Stimulated activated CD4-positive, alpha-beta T cell treated with anti-CD3 and anti-CD28 coated beads, Interleukin-2, amount 100 ng/mL, for 24 hours (primary cell): ENCODE measurements at regions not wholly inside any gene's neighbourhood (a gene's known extent, or its start where the extent isn't known, plus 50 kb on each side); places are given as distances from the start of the nearest gene placed in this dataset.

Experiments
- DNase-seq, 2 donors: peaks; one replicate each; pipeline ENCODE4 v3.0.0-alpha.2; 2020

DNA sequence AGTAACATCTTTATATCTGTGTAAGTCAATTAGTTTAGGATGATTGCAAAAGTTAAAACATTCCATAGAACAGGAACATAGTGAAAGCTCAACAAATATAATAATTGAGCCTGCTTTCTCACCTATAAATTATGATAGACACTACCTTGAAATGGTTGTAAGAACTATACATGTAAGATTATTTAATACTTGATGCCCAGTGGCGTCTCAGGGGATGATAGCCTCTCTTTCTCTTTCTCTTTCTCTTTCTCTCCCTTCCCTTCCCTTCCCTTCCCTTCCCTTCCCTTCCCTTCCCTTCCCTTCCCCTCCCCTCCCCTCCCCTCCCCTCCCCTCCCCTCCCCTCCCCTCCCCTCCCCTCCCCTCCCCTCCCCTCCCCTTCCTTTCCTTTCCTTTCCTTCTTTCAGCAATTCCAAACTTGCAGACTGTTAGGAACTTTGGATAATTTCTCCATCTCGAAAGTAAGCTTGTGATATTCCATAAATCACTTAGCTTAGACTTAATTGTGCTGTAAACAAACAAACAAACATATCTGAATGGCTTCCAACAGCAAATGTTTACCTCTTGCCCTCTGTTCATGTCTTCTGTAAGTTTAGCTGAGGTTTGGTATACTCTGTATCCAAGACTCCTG, 1102.7 kb downstream of the TSN start:
- DNase-seq, result no peak

DNA sequence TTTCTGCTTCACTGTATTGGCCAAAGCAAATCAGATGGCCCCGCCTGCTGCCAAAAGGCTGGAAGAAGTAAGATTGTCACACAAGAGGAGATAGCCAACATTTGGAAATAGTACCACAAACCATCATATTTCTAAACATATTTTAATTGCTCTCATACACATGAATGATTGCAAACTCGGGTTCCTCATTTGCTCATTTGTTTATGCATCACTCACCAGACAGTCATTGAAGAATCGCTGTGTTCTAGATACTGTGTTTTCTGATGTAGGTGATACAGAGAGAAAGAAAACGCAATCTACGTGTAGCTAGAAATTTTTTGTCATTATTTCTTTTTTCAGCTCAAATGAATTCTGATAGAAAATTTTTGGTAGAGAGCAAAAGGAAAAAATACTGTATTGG, 1103.4 kb downstream of the TSN start:
- DNase-seq, result no peak

DNA sequence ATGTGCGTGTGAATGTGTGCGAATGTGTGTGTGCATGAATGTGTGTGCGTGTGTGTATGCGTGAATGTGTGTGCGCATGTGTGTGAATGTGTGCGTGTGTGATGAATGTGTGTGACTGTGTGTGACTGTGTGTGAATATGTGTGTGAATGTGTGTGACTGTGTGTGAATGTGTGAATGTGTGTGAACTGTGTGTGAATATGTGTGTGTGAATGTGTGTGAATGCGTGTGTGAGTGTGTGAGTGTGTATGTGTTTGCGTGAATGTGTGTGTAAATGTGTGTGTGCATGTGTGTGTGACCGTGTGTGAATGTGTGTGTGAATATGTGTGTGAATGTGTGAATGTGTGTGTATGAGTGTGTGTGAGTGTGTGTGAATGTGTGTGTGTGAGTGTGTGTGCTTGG, 1103.8 kb downstream of the TSN start:
- DNase-seq, result no peak

DNA sequence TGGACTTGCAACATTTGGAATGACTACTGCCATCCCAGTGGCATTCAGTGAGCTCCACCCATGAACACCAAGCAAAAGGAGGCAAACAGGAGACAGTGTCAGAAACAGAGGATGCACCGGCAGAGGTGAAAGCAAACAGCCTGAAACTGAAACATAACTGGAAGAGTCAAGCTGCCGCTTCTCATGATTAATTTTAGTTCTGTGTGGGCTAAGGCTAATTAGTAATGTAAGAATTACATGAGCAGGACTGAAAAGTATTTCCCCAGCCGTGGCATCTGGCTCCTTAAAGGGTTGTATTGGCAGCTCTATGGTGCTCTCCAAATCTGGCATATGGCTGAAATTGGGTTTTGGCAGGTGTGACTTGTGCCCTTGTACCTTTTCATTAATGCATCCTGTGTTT, 1108.1 kb downstream of the TSN start:
- DNase-seq, result no peak

DNA sequence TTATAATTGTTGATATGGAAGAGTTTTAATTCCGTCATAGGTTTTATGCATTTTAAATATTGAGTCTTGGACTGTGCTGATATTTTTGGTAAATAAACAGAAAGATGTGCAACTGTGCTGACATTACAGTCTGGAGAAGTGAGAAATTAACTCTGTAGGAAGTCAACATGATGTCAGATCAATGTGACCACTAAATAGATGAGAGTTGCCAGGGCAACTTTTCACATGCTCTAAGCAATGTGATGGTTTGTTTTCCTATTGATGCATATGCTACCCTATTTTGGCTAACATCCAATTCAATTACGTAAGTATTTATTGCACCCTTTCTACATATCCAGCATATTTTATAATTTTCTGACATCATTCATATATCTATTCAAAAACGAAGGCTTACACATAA, 1109.3 kb downstream of the TSN start:
- DNase-seq, result no peak

DNA sequence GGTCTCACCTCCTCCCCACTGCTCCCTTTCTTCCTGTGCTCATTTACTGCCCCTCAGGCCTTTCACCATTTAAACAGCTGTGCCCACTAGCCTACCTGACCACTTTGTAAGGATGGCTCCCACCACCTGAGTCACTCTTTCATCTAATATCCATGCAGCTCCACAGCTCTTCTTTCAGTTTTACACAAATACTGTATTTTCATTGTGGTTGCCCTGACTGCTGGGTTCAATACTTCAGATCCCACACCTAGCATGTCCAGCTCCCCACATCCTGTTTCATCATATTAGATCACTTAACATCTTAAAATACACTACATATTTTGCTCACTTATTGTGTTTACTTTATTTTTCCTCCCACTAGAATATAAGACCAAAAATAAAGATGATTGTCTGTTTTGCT, 1110.6 kb downstream of the TSN start:
- DNase-seq, result no peak

DNA sequence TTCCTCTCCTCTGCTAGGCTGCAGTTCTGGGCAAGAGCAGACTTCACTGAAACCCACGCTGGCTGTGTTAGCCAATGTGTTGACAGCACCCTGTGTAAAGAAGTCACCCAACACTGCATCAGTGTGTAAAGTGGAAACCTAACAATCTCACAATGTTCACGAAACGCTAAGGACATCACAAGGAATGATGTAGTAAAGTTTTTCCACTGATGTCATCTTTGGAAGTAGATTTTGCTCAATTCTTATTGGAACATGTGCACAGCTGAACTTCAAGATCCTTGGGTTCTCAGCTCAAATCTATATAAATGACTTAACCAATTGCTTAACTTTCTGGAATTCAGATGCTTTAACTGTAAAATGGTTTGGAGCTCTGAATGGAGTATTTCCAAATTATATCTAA, 1112.5 kb downstream of the TSN start:
- DNase-seq, result no peak

DNA sequence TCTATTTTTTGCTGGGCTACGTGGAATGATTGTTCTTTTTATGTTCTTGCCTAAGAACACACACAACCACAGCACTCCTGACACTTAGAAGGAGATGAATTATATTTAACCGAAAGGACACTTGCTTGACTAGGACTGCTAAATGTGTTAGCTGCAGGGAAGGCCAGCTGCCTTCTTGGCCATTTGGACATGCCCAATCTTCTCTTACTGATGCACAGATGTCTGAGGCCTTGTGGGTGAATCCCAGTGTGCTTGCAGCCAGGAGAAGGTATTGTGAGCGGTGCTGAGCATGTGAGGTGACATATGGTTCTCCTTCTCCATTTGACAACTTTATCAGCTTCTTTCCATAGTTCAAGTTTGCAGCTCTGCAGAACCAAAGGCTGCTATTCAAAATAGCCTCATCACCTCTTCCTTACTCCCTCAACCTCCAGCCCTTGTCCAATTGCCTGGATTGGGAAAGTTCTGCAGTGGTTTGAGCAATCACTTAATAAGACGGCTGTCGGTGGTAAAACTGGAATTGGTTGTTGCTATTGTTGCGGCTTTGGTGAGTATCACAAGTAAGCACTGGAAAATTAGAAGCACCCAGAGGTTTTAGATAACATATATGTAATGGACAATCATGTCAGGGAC, 1113.3 kb downstream of the TSN start:
- no peak for DNase-seq

DNA sequence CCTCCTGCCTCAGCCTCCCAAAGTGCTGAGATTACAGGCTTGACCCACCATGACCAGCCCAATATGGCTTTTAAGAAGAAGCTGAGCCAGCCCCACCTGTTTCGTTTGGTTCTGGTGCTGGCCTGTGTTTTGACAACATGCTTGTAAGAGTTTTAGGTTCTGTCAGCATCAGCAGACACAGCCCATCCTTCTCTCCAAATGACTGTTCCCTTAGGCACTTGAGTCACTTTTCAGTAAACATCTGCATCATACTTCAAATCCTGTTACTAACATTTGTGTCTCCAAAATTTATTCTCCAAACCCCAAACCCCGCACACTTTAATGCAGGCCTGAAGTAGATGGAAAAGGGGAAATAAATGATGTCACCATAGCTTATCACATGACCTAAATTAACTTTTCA, 1118.5 kb downstream of the TSN start:
- no peak for DNase-seq

DNA sequence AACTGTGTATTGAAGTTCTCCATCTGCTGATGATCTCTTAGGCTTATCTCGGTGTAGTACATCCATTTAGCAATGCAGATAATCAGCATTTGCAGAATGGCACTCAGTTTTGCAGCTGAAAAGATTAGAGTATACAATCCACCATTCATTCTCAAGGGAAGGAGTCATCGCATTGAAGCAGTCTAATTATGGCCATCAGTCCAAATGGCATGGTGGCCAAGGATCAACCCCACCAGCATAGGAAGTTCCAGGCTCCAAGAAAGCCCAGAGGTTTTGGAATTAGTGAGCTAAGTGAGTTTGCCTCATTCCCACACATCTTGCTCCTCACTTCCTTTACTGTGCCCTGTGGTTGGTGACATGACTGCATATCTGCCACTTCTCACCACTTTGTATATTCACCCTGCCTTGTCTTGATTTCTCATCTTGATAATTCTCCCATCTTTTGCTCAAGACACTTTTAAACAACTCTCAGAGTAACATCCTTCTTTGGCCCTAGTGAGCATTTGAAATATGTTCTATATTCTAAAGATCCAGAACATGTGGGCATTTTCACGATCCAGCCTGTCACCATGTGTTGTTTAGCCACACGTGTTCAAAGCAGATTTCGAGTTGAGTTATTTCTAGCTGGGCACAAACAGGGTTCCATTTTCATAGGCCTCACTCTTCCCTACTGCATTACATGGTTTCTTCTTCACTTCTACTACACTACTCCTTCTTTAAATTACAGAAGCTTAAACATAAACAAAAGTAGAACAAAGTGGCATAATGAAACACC, 1119.8 kb downstream of the TSN start:
- DNase-seq, result no peak

DNA sequence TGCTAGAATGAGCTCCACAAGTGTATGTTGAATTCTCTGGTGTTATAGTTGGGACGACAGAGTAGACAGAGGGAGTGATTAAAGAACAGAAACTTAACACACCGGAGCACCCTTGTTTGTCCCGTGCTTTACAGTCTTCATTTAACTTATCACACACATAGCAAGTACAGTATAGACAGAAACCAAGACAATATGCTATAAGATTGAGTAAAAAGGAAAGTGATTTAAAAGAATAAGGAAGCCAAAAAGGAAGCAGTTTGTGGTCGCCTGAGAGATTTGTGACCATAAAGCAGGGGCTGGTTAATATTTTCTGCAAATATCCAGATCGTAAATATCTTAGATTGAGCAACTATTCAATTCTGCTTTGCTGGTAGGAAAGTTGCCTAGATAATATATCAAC, 1128.4 kb downstream of the TSN start:
- DNase-seq, result no peak

DNA sequence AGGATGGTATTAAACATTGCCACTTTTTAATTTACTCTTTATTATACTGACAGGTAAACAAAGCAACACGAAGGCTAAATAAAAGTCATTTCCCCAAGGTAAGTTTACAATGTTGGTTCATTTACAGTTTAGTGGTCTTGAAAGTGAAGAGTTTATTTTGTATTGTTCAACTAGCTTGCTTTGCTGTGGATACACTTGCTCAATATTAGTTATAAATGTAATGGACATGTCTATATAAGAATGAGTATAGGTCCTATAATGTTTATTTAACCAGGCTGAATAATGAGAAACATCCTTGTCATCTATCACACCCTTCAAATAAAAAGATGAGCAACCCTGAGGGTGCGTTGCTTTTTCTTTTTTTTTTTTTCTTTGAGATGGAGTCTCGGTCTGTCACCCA, 1129.4 kb downstream of the TSN start:
- DNase-seq, result no peak

DNA sequence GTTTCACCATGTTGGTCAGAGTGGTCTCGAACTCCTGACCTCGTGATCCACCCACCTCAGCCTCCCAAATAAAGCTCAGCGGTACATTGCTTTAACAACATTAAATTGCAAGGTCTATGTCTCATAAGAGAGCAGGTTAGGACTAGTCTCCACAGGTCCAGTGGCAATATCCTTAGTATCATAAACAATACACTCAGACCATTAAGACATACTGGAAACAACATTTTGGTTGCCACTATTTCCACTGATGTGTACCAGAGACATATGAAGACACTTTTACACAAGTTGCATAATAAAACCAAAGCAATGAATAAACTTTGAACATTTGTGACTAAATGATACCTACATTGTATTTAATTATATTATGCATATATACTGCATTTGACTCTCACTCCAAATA, 1130.0 kb downstream of the TSN start:
- no peak for DNase-seq

DNA sequence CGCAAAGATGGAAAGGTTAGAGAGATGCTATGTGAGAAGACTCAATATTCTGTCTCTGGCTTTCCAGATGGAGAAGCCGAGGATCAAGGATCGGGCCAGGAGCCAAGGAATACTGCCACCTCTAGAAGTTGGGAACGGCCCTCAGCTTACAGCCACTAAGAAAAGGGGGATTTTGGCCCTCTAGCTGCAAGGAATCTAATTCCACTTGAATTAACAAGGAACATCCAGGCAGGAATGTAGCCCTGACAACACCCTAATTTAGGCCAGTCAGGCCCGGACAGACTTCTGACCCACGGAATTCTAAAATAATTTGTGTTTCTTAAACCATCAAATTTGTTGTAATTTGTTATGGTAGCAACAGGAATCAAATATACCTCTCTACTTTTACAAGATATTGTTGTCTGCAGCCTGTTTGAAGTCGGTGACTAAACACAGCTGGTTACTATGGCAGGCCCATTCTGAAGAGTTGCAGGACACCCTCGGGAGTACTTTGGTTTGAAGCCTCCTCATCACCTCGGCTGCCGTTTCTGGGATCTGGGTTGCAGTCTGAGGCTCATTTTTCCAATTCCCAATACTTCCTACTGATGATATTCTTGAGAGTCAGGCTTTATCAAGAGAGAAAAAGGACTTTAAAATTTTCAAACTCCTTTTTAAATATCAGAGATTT, 1131.2 kb downstream of the TSN start:
- DNase-seq, result no peak

DNA sequence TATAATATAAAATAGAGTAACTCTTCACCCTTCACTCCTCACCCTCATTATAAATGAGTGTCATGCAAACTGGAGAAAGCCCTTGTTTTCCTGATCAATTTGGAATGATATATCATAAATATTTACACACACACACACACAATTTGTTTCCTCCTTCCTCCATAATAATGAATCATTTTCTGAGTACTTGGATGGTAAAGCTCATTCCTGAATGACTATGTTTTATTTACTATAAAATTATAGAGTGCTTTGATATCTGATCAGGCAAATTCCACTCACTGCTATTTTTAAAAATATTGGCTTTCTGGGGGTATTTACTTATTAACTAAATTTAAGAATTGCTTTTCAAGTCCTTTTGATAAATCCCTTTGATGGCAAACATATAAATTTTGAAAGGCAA, 1125.5 kb upstream of the CNTNAP5 start:
- DNase-seq, result no peak

DNA sequence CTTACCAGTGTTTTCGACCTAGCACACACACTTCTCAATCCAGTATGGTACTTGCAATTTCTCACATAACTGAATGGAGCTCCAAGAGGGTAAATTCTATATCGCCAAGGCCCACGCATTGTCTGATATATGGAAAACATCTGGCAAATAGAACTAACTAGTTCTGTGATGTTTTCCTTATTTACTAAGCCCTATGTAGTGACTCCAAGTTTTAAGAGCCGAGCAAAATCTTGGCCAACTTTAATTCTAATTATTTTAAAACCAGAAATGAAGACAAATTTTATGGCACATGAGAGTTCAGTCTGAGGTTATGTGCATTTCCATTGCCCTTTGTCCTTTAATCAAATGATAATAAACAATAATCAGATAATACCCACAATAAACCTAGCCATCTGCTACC, 1119.7 kb upstream of the CNTNAP5 start:
- DNase-seq, result no peak

DNA sequence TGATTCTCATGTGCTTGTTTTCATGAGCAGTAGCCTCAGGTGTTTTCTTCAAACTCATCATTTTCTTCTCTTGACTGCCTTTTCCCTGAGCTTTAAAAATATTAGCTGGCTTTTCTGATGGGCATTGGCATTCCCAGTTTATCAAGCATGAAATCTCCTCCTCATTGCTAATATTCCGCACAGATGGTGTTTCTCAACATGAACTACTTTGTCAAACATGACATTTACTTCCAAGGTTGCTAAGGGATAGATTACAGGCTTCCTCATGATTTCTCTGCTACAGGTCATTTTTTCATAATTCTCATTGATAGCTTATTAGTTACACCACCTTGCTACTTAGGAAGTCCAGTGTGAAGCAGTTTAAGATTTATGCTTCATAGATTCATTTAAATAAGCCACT, 1116.9 kb upstream of the CNTNAP5 start:
- no peak for DNase-seq

DNA sequence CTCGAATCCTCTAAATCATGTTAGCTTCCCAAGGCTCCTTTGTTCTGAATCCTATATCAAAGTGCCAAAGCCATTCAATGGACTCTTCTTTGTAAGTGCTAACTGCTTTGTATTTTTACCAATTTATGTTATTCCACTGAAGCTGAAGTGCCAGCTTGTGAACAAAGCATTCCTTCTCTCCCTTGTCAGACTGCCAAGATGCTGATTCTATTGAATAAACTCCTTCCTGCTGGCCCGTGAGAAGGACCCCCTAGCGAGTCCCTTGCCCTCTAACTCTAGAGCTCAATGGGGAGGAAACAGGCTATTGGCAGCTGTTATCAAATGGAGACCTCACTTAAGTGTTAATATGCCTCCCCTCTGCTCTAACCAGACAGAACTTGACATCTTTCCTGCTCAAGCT, 1097.9 kb upstream of the CNTNAP5 start:
- DNase-seq, result no peak

DNA sequence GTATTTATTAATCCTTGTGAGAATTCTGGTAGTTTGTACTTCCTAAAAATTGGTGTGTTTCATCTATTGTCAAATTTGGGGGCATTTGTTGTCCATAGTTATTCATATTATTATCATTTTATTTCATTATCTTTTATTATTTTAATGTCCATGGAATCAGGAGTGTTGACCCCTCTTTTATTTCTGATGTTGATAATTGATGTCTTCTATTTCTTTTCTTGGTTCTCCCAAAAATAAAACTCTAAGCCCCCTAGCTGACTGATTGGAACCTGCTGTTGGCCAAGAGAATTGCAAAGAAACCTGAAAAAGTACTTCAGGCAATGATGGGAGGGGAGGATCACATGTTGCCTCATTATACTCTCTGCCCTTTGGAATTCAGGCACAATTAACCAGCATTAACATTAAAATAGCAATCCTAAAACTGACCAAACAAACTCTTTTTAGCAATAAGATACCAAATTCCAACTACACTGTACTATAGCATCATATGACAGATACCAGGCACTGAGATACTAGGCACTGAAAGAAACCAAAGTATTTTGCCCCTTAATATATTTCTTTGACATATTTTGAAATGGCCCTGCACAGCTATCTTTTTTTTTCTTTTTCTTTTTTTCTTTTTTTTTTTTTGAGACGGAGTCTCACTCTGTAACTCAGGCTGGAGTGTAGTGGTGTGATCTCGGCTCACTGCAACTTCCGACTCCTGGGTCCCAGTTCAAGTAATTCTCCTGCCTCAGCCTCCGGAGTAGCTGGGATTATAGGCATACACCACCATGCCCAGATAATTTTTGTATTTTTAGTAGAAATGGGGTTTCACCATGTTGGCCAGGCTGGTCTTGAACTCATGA, 1097.2 kb upstream of the CNTNAP5 start:
- no peak for DNase-seq

DNA sequence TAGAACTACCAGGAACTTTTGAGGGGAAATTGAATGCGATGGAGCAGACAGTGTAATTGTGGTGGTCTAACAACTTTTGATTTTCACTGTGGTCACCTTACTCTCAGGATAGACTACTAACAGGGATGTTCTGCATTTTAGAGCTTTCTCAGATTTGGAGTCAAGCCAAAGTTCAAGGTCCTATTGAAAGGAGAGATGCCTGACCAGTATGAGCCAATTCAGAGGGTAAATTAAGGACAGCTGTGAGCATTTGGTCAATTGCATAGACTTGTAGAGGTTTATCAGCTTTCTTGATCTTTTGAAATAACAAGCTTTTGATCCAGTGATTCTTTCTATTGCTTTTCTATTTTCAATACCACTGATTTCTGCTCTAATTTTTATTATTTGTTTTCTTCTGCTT, 1095.7 kb upstream of the CNTNAP5 start:
- no peak for DNase-seq

DNA sequence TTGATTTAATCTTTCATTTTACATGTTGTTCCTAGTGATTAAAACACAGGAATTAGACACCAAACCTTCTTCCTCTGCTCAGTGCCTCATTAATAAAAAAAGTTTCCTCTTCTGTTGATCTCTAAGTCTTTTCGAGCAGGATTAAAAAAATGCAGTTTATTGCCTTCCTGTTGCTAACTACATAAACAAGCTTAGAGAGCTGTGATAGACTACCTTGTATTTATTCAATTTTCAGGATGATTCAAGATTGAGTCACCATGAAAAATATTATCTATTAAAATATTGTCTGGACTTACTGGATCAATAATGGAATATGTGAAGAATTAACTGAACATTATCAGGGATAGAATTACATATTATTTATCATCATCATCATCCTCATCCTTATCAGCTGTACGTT, 1089.6 kb upstream of the CNTNAP5 start:
- no peak for DNase-seq

DNA sequence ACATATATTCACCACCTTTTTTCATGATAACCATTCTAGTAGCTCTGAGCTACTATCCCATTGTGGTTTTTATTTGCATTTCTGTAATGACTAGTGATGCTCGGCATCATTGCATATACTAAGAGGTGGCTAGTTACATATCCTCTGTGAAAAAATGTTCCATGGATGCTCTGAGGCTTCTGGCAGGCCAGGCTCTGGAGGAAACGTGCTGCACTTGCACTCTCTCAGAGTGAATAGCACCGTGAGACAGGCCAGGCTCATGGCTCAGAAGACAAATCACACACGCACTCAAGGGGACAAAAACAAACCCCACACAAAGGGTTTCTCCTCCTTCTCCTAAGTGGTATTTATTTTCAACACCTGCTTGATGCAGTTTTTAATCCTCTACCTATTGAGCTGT, 1085.3 kb upstream of the CNTNAP5 start:
- DNase-seq, result no peak

DNA sequence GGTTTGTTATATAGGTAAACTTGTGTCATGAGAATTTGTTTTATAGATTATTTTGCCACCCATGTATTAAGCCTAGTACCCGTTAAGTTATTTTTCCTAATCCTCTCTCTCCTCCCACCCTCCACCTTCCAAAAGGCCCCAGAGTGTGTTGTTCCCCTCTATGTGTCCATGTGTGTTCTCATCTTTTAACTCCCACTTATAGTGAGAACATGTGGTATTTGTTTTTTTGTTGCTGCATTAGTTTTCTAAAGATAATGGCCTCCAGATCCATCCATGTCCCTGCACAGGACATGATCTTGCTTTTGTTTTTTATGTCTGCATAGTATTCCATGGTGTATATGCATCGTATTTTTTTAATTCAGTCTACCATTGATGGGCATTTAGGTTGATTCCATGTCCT, 1075.6 kb upstream of the CNTNAP5 start:
- DNase-seq, result no peak
